ENCODE measurements at regions not wholly inside any gene's neighbourhood (a gene's known extent, or its start where the extent isn't known, plus 50 kb on each side); places are given as distances from the start of the nearest gene placed in this dataset.

DNA sequence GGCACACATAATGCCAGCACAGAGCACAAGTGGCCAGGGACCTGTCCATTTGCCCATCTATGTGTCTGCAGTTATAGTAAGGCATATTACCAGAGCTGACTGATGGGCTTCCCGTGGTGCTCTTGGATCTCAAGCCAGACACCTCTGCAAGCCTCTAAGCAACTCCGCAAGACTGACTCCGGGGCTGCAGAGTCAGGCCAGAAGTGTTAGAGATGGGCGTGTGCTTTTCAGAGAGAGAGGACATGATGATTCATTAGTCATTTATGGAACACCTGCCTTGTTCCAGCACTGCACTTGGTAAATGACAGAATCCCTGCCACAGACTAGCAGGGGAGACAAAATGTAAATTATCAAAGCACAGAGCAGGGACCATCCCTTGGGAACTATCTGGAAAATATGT, 559.0 kb downstream of the PDCD6IP start:
- TF ChIP-seq CTCF (conservative IDR thresholded peaks at IDR 0.05; ENCODE audit: low read depth, low read length): no peak
- H3K4me3 ChIP-seq (ENCODE audit: low read depth, low read length): no peak overlapping the region
- DNase-seq (ENCODE audit: low read depth): no peak

- no peak for TF ChIP-seq CTCF (conservative IDR thresholded peaks at IDR 0.05; ENCODE audit: low read depth, low read length)
- no peak overlapping the region for H3K4me3 ChIP-seq (ENCODE audit: low read depth, low read length)
- DNase-seq (ENCODE audit: low read depth): no peak
Measured at GRCh38 chr3:34359064-34359463, 560.6 kb downstream of the PDCD6IP start.

GRCh38 chr3:34360713-34361112, 562.3 kb downstream of the PDCD6IP start:
- H3K4me3 ChIP-seq (ENCODE audit: low read depth, low read length): no peak overlapping the region
- DNase-seq (ENCODE audit: low read depth): no peak
- TF ChIP-seq CTCF (conservative IDR thresholded peaks at IDR 0.05; ENCODE audit: low read depth, low read length): no peak

DNA sequence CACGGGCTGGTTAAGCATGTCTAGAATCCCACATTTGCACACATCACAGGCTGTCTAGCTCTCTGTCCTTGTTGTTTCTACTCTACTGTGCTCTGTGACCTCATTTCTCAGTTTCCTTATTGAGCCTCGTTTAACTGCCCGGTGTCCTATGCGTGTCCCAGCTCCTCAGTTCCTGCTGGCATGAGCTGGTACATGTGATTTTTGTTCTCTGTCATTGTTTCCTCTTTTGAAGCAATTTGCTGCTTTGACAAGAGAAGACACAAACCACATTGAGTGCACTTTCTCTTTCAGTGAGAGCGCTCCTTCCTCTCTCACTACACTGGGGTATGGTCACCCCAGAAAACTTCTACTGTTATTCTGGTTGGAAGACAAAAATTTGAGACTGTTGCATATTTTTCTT, 563.5 kb downstream of the PDCD6IP start:
- no peak for DNase-seq (ENCODE audit: low read depth)
- no peak for TF ChIP-seq CTCF (conservative IDR thresholded peaks at IDR 0.05; ENCODE audit: low read depth, low read length)
- no peak overlapping the region for H3K4me3 ChIP-seq (ENCODE audit: low read depth, low read length)

DNA sequence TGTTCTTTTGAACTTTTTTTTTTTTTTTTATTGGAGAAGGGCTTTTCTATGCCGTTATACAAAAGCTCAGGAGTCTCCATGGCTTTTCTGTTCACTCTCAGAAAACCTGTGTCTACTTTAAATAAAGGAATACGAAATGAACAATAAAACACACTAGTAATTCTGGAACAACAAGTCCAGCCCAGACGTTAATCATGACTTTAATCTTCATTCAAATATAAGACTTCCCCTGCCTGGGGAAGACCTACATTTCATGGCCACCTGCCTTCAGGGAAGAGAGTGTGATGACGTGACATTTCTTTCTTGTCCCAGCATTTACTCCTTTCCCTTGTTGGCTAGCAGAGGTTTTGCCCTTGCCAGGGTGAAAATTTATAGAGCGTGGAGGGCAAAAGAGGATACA, 564.5 kb downstream of the PDCD6IP start:
- no peak for DNase-seq (ENCODE audit: low read depth)
- TF ChIP-seq CTCF (conservative IDR thresholded peaks at IDR 0.05; ENCODE audit: low read depth, low read length): no peak
- H3K4me3 ChIP-seq (ENCODE audit: low read depth, low read length): no peak overlapping the region

DNA sequence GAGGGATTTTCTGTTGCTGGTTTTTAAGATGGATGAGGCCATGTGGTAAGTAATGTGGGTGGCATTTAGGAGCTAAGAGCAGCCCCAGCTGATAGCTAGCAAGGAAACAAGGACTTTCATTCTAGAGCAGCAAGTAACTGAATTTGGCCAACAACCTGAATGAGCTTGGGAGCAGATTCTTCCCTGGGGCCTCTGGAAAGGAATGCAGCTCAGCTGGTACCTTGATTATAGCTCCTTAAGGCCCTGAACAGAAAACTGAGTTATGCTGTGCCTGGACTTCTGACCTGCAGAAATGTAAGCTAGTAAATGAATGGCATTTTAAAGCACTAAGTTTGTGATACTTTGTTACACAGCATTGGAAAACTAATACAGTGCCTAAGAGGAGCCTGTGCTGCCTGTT, 565.5 kb downstream of the PDCD6IP start:
- H3K4me3 ChIP-seq (ENCODE audit: low read depth, low read length): no peak overlapping the region
- no peak for TF ChIP-seq CTCF (conservative IDR thresholded peaks at IDR 0.05; ENCODE audit: low read depth, low read length)

GRCh38 chr3:34364335-34364734, 565.9 kb downstream of the PDCD6IP start:
- TF ChIP-seq CTCF (conservative IDR thresholded peaks at IDR 0.05; ENCODE audit: low read depth, low read length): peak; percentile 22
- DNase-seq (ENCODE audit: low read depth): peak; percentile 73
- no peak overlapping the region for H3K4me3 ChIP-seq (ENCODE audit: low read depth, low read length)

More for the DNA sequence above, 565.5 kb downstream of the PDCD6IP start:
- no peak for DNase-seq (ENCODE audit: low read depth)
